WTC11 (cell line): ENCODE measurements at regions not wholly inside any gene's neighbourhood (a gene's known extent, or its start where the extent isn't known, plus 50 kb on each side); places are given as distances from the start of the nearest gene placed in this dataset.

Experiments
- ATAC-seq: fragments of 200-7000 bp; cut with Tn5 transposase; 2 replicates; pipeline ENCODE4 v1.10.0; 2021; ENCODE audit warnings: mild to moderate bottlenecking, moderate library complexity
- CTCF ChIA-PET: fragments of 300-600 bp; sonication (Branson Sonifier 250); formaldehyde crosslinking; loops from one replicate; lab custom pipeline; 2021; ENCODE audit warnings: antibody characterized with exemption; lab: Charles Lee
- POLR2A ChIA-PET: fragments of 350-600 bp; sonication (Branson Sonifier 250); formaldehyde crosslinking; loops from one replicate; lab custom pipeline; 2021; ENCODE audit warnings: antibody characterized with exemption; lab: Charles Lee
- DNase-seq: peaks from one replicate; pipeline ENCODE4 v3.0.0; 2021; ENCODE audit warnings: low spot score
- H3K27ac Mint-ChIP-seq: 2 replicates; pipeline ENCODE4 v1.8.0; 2021; ENCODE audit warnings: mixed read lengths
- H3K27me3 Mint-ChIP-seq: 2 replicates; pipeline ENCODE4 v1.8.0; 2021; ENCODE audit warnings: low read depth, mild to moderate bottlenecking, moderate library complexity, mixed read lengths
- H3K36me3 Mint-ChIP-seq: 2 replicates; pipeline ENCODE4 v1.8.0; 2021; ENCODE audit warnings: mixed read lengths
- H3K4me1 Mint-ChIP-seq: 2 replicates; pipeline ENCODE4 v1.8.0; 2022; ENCODE audit warnings: mixed read lengths
- H3K4me3 Mint-ChIP-seq: 2 replicates; pipeline ENCODE4 v1.8.0; 2021; ENCODE audit warnings: mild to moderate bottlenecking, moderate library complexity, mixed read lengths
- H3K9me3 Mint-ChIP-seq: 2 replicates; pipeline ENCODE4 v1.8.0; 2021; ENCODE audit warnings: mixed read lengths
- ATF1 ChIP-seq: sonication (generic); formaldehyde crosslinking; IDR thresholded peaks from 2 replicates; pipeline ENCODE4 v1.8.1; 2023; ENCODE audit warnings: mild to moderate bottlenecking, moderate library complexity, missing genetic modification reagents
- ELF4 ChIP-seq: sonication (generic); formaldehyde crosslinking; IDR thresholded peaks from 2 replicates; pipeline ENCODE4 v1.8.1; 2022; ENCODE audit warnings: low read depth, mild to moderate bottlenecking, moderate library complexity, missing genetic modification reagents
- FOXJ3 ChIP-seq: sonication (generic); formaldehyde crosslinking; IDR thresholded peaks from 2 replicates; pipeline ENCODE4 v1.9.0; 2021; ENCODE audit warnings: missing genetic modification reagents, mild to moderate bottlenecking, borderline replicate concordance
- JUN ChIP-seq: sonication (generic); formaldehyde crosslinking; IDR thresholded peaks from 2 replicates; pipeline ENCODE4 v1.8.0; 2023; ENCODE audit warnings: mild to moderate bottlenecking, missing genetic modification reagents
- NFATC4 ChIP-seq: fragments of 250-450 bp; sonication (Bioruptor Pico); IDR thresholded peaks from 2 replicates; pipeline ENCODE4 v1.9.0; 2021; ENCODE audit warnings: mild to moderate bottlenecking
- OVOL2 ChIP-seq: fragments of 250-450 bp; sonication (Bioruptor Pico); IDR thresholded peaks from 2 replicates; pipeline ENCODE4 v1.9.0; 2021; ENCODE audit warnings: mild to moderate bottlenecking, borderline replicate concordance
- RORB ChIP-seq: fragments of 250-450 bp; sonication (Bioruptor Pico); IDR thresholded peaks from 2 replicates; pipeline ENCODE4 v1.9.0; 2021; ENCODE audit warnings: mild to moderate bottlenecking
- TCF7 ChIP-seq: sonication (generic); formaldehyde crosslinking; IDR thresholded peaks from 2 replicates; pipeline ENCODE4 v1.8.0; 2022; ENCODE audit warnings: mild to moderate bottlenecking, low read depth, missing genetic modification reagents, moderate library complexity
- TEAD1 ChIP-seq: sonication (generic); formaldehyde crosslinking; IDR thresholded peaks from 2 replicates; pipeline ENCODE4 v1.8.0; 2022; ENCODE audit warnings: mild to moderate bottlenecking, missing genetic modification reagents
- ZNF121 ChIP-seq: sonication (generic); formaldehyde crosslinking; IDR thresholded peaks from 2 replicates; pipeline ENCODE4 v1.8.0; 2023; ENCODE audit warnings: missing genetic modification reagents
- ZNF671 ChIP-seq: fragments of 250-450 bp; sonication (Bioruptor Pico); IDR thresholded peaks from 2 replicates; pipeline ENCODE4 v1.8.0; 2021; ENCODE audit warnings: mild to moderate bottlenecking
- TF ChIP-seq, protein P1 (sequence below): fragments of 200-600 bp; IDR thresholded peaks from 2 replicates; pipeline ENCODE4 v1.8.0; 2022; ENCODE audit warnings: antibody characterized with exemption
- TF ChIP-seq, protein P2 (sequence below): fragments of 250-450 bp; sonication (Bioruptor Pico); conservative IDR thresholded peaks from 2 replicates; pipeline ENCODE4 v1.9.0; 2021; ENCODE audit warnings: mild to moderate bottlenecking
- TF ChIP-seq, protein P3 (sequence below): fragments of 250-450 bp; sonication (Bioruptor Pico); IDR thresholded peaks from 2 replicates; pipeline ENCODE4 v1.9.0; 2021; ENCODE audit warnings: mild to moderate bottlenecking
- TF ChIP-seq, protein P4 (sequence below): fragments of 250-450 bp; sonication (Bioruptor Pico); IDR thresholded peaks from 2 replicates; pipeline ENCODE4 v1.8.0; 2021; ENCODE audit warnings: mild to moderate bottlenecking
- TF ChIP-seq, protein P5 (sequence below): sonication (generic); formaldehyde crosslinking; IDR thresholded peaks from 2 replicates; pipeline ENCODE4 v1.8.0; 2022; ENCODE audit warnings: mild to moderate bottlenecking, missing genetic modification reagents
- TF ChIP-seq, protein P6 (sequence below): sonication (generic); formaldehyde crosslinking; IDR thresholded peaks from 2 replicates; pipeline ENCODE4 v1.8.1; 2023; ENCODE audit warnings: mild to moderate bottlenecking, missing genetic modification reagents, moderate library complexity
- TF ChIP-seq, protein P7 (sequence below): sonication (generic); formaldehyde crosslinking; conservative IDR thresholded peaks from 2 replicates; pipeline ENCODE4 v1.8.1; 2022; ENCODE audit warnings: mild to moderate bottlenecking, missing genetic modification reagents
- TF ChIP-seq, protein P8 (sequence below): sonication (generic); formaldehyde crosslinking; IDR thresholded peaks from 2 replicates; pipeline ENCODE4 v1.8.1; 2022; ENCODE audit warnings: low read depth, mild to moderate bottlenecking, moderate library complexity, missing genetic modification reagents, borderline replicate concordance

DNA sequence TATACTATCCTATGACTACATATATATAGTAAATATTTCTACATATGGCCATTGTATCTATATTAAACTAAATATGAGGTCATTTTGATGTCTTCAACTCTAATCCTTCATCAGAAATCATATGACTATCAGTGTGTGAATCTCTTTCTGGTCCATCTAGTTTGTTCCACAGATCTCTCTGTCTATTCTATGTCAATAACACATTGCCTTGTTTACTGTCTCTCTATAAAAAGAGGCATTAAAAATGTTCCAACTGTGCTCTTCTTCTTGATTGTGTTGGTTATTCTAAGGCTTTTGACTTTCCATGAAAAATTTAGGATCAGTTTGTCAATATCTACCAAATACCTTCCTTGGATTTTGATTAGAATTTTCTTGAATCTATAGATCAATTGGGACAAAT, 338.3 kb upstream of the FSTL5 start:
- ChIA-PET POLR2A (no interaction called here), CTCF (no interaction called here)
- H3K36me3 Mint-ChIP-seq, result no peaks in the 10 kb centered on the region
- H3K9me3 Mint-ChIP-seq, result no peaks in the 10 kb centered on the region
- ATAC-seq (no peak), DNase-seq (no peak)
- TF ChIP-seq, protein P1, sequence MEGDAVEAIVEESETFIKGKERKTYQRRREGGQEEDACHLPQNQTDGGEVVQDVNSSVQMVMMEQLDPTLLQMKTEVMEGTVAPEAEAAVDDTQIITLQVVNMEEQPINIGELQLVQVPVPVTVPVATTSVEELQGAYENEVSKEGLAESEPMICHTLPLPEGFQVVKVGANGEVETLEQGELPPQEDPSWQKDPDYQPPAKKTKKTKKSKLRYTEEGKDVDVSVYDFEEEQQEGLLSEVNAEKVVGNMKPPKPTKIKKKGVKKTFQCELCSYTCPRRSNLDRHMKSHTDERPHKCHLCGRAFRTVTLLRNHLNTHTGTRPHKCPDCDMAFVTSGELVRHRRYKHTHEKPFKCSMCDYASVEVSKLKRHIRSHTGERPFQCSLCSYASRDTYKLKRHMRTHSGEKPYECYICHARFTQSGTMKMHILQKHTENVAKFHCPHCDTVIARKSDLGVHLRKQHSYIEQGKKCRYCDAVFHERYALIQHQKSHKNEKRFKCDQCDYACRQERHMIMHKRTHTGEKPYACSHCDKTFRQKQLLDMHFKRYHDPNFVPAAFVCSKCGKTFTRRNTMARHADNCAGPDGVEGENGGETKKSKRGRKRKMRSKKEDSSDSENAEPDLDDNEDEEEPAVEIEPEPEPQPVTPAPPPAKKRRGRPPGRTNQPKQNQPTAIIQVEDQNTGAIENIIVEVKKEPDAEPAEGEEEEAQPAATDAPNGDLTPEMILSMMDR, result no peak
- TF ChIP-seq ZNF671 (no peak), NFATC4 (no peak), JUN (CRISPR knock-in tag) (no peak), ATF1 (CRISPR knock-in tag) (no peak), OVOL2 (no peak), TCF7 (no peak), RORB (CRISPR knock-in tag) (no peak), ZNF121 (CRISPR knock-in tag) (no peak), TEAD1 (CRISPR knock-in tag) (no peak), FOXJ3 (CRISPR knock-in tag) (no peak), ELF4 (CRISPR knock-in tag) (no peak)
- TF ChIP-seq, protein P2, sequence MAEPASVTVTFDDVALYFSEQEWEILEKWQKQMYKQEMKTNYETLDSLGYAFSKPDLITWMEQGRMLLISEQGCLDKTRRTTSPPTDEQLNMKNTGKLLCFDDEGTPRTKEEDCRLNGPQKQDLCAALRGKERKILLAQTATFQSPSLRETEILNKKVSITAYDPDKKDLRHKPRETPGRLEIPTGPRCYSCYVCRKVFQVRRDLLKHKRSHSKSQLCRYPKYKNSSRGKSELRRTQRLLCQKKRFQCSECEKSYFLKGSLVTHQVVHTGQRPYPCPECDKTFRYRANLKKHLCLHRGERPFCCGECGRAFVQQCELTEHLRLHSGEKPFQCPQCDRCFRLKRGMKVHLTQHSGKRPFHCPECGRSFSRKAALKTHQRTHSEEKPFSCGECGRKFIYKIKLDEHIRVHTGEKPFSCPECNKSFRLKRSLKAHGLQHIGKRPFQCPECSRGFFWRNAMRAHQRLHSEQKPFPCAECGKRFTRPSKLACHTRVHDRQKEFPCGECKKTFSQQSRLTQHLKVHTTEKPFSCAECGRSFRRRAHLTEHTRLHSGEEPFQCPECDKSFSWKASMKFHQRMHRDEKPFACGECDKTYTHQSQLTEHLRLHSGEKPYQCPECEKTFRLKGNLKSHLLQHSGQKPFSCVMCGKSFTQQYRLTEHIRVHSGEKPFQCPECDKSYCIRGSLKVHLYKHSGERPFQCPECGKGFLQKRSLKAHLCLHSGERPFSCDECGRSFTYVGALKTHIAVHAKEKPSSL (CRISPR knock-in tag), result no peak
- TF ChIP-seq, protein P3, sequence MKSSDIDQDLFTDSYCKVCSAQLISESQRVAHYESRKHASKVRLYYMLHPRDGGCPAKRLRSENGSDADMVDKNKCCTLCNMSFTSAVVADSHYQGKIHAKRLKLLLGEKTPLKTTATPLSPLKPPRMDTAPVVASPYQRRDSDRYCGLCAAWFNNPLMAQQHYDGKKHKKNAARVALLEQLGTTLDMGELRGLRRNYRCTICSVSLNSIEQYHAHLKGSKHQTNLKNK (CRISPR knock-in tag), result no peak
- TF ChIP-seq, protein P4, sequence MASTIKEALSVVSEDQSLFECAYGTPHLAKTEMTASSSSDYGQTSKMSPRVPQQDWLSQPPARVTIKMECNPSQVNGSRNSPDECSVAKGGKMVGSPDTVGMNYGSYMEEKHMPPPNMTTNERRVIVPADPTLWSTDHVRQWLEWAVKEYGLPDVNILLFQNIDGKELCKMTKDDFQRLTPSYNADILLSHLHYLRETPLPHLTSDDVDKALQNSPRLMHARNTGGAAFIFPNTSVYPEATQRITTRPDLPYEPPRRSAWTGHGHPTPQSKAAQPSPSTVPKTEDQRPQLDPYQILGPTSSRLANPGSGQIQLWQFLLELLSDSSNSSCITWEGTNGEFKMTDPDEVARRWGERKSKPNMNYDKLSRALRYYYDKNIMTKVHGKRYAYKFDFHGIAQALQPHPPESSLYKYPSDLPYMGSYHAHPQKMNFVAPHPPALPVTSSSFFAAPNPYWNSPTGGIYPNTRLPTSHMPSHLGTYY (CRISPR knock-in tag), result no peak
- TF ChIP-seq, protein P5, sequence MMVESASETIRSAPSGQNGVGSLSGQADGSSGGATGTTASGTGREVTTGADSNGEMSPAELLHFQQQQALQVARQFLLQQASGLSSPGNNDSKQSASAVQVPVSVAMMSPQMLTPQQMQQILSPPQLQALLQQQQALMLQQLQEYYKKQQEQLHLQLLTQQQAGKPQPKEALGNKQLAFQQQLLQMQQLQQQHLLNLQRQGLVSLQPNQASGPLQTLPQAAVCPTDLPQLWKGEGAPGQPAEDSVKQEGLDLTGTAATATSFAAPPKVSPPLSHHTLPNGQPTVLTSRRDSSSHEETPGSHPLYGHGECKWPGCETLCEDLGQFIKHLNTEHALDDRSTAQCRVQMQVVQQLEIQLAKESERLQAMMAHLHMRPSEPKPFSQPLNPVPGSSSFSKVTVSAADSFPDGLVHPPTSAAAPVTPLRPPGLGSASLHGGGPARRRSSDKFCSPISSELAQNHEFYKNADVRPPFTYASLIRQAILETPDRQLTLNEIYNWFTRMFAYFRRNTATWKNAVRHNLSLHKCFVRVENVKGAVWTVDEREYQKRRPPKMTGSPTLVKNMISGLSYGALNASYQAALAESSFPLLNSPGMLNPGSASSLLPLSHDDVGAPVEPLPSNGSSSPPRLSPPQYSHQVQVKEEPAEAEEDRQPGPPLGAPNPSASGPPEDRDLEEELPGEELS (CRISPR knock-in tag), result no peak
- TF ChIP-seq, protein P6, sequence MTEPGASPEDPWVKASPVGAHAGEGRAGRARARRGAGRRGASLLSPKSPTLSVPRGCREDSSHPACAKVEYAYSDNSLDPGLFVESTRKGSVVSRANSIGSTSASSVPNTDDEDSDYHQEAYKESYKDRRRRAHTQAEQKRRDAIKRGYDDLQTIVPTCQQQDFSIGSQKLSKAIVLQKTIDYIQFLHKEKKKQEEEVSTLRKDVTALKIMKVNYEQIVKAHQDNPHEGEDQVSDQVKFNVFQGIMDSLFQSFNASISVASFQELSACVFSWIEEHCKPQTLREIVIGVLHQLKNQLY (CRISPR knock-in tag), result no peak
- TF ChIP-seq, protein P7, sequence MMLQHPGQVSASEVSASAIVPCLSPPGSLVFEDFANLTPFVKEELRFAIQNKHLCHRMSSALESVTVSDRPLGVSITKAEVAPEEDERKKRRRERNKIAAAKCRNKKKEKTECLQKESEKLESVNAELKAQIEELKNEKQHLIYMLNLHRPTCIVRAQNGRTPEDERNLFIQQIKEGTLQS, result no peak
- TF ChIP-seq, protein P8, sequence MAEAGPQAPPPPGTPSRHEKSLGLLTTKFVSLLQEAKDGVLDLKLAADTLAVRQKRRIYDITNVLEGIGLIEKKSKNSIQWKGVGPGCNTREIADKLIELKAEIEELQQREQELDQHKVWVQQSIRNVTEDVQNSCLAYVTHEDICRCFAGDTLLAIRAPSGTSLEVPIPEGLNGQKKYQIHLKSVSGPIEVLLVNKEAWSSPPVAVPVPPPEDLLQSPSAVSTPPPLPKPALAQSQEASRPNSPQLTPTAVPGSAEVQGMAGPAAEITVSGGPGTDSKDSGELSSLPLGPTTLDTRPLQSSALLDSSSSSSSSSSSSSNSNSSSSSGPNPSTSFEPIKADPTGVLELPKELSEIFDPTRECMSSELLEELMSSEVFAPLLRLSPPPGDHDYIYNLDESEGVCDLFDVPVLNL (CRISPR knock-in tag), result no peak
- no peak overlapping the region for H3K27ac Mint-ChIP-seq
- no peaks in the 10 kb centered on the region for H3K4me1 Mint-ChIP-seq
- H3K27me3 Mint-ChIP-seq, result no peaks in the 10 kb centered on the region
- H3K4me3 Mint-ChIP-seq, result no peak overlapping the region
